HG03342 (cell line): ENCODE measurements at regions not wholly inside any gene's neighbourhood (a gene's known extent, or its start where the extent isn't known, plus 50 kb on each side); places are given as distances from the start of the nearest gene placed in this dataset.
"Not testable (repeated sequence)": the region's sequence is repeated elsewhere in the genome, so short reads cannot be mapped to it uniquely, and the experiment has no call there.

ENCODE experiments used
- ATAC-seq: cut with Tn5 transposase; IDR thresholded peaks from one replicate; pipeline ENCODE4 v1.9.1; 2021; ENCODE audit warnings: mild to moderate bottlenecking, moderate library complexity; ENCODE audit not compliant: unreplicated experiment

DNA sequence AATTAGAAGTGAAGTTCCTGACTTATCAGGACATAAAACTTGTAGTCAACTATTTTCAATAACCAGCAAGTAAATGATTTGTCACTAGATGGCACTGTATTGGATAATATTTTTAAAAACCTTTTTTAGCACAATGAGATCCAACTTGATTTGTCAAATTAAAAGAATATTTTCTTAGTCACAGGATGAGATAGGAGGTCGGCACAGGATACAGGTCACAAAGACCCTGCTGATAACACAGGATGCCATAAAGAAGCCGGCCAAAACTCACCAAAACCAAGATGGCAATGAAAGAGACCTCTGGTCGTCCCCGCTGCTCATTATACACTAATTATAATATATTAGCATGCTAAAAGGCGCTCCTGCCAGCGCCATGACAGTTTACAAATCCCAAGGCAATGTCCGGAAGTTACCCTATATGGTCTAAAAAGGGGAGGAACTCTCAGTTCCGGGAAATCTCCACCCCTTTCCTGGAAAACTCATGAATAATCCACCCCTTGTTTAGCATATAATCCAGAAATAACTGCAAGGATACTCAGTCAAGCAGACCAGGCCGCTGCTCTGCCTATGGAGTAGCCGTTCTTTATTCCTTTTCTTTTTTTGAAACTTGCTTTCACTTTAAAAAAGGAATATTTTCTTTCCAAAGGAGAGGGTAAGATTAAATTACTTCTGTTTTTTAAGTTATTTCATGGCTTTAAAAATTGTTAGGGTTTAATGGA is 255.7 kb upstream of the MKLN1 start:
- no peak for ATAC-seq

DNA sequence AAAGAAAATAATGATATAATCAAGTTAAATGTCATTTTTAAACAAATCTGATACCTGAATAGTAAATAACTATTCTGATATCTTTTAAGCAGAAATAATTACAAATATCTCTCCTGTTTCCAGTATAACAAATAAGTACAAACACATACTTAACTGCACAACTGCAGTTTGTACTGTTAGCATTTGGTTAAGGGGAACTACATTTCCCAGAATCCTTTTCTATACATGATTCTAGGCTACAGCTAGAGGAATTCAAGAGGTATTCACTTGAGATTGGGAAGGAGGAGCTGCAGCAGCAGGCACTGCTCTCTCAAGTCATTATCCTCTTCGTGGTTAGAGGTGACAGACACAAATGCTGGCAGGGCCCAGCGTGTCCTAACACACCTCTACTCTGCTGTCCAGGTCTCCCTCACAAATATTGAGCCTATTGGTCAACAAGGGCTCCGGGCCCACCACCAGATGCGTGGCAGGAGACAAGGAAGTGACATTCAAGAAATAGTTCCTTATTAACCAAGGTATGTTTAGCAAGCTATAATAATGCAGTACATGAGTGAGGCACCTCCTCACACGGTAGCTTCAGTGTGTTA is 255.1 kb upstream of the MKLN1 start:
- no peak for ATAC-seq

DNA sequence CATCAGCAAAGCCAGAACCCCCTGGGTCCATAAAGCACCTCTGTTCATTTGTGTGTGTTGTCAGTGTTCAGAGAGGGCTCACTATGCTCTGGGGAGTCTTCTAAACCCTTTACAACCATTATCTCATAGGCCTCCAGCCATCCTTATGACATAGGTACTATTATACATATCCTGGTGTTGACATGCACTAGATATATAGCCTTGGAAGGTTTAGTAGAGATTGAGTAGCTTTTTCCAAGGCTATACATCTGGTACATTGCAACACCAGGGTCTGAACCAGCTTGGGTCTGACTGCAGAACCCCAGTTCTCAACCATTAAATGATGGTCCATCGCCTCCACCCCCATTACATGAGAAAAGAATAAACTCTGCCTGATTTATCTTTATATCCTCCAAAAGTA is 253.6 kb upstream of the MKLN1 start:
- no peak for ATAC-seq

DNA sequence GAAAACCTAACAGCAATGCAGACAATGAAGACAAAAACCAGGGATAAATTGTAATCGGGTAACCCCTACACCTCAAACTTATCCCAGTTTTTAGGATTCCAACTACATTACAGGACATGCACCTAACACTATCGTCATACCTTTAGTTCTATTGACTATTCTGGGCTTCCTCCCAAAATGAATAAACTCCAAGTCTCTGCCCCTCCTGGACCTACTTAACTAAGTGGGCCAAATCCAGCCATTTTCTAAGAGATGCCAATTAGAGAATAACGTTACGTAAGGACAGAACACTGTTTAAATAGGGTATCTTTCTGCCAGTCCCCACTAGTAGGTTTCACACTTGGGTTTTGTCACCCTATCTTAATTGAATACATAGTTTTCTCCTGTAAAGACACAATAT is 253.1 kb upstream of the MKLN1 start:
- ATAC-seq = no peak

DNA sequence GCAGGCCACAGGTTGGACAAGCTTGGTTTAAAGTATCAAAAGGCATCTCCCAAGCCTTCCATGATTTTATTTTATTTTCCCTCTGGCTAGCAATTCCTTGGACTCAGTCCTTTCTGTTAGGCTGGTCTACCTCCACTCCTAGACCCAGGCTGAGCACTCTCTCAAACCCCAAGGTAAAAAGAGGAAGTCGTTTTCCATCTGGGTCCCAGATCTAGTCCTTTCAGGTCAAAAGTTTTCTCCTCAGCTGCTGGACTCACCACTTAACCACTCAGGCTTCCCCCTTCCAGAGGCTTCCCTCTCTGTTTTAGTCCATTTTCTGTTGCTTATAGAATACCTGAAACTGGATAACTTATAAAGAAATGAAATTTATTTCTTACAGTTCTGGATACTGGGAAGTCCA is 252.3 kb upstream of the MKLN1 start:
- no peak for ATAC-seq

DNA sequence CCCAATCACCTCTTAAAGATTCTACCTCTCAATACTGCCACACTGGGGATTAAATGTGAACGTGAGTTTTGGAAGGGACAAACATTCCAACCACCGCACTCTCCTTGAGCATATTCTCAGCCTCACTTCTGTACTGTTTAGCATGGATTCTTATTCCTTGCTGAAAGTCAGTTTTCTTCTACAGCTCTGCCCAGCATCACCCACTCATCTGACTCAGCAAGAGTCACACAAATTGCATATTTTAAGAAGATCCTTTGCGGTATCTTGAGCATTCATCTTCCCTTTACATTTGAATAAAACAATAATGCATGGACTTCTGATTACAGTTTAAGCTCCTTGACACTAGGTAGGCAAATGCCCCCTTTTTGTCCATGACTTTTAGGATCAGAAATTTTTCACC is 251.6 kb upstream of the MKLN1 start:
- ATAC-seq = no peak

DNA sequence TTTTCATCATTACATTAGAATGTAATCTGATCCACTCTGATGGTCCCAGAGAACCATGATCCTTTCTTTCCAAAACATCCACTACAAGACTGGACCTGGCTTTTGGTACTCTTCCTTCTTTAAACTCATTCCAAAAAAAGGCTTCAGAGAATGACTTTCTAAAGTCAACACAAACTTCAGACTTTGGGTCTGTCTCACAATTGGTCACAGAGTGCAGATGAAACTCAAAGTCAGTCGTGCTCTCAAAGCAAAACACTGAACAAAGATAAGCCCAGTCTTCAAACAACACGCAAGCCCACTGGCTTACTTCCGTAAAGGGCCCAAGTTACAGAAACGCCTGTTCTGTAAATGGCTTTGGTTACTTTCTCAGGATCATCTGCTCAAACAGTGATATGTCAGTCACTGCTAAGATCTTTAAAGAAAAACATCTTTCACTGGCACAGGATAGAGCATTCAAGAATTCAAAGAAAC is 250.9 kb upstream of the MKLN1 start:
- ATAC-seq = no peak

DNA sequence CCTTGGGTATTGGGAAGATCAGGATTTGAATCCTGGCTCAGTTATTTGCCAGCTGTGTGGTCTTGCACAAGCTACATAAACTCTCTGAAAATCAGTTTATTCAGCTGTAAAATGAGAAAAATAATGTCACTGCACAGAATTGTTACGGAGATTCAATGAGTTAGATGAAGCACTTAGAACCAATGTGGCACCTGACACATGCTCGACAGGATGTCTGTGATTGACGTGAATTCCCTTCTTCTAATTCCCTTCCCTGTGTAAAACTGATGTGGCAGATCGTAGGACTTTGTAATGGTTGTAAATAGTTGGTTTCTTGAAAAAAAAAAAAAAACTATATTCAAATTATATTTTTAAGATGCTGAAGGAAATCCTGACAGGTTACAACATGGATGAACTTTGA is 249.9 kb upstream of the MKLN1 start:
- no peak for ATAC-seq

DNA sequence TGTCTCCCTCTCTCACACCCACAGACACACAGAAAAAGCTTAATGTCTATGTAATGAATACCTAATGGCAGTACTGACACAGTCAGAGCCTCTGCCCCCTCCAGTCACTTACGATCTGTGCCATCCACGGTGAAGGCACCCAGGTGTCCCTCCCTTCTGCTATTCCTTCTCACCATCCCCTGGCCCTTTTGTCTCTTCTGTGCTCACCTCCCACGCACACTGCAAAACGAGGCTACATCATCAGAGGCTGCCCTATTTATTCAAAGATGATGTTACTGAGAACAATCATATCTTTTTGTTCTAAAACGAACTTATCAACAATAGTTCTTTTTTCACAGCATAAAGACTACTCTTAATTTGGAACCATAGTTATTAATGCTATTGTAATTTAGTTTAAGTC is 246.9 kb upstream of the MKLN1 start:
- no peak for ATAC-seq

DNA sequence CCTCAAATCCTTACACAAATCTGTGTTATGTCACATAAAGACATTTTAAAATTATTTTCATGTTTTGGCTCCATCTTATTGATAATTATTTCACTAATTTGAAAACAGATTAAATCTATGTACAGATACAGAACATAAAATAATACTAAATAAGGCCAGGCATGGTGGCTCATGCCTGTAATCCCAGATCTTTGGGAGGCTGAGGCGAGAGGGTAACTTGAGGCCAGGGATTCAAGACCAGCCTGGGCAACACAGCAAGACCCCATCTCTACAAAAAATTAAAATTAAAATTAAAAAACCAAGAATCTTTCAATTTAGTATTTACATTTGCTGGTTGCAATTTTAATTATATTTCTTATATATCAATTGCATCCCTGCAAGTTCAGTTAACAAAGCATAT is 246.4 kb upstream of the MKLN1 start:
- no peak for ATAC-seq

DNA sequence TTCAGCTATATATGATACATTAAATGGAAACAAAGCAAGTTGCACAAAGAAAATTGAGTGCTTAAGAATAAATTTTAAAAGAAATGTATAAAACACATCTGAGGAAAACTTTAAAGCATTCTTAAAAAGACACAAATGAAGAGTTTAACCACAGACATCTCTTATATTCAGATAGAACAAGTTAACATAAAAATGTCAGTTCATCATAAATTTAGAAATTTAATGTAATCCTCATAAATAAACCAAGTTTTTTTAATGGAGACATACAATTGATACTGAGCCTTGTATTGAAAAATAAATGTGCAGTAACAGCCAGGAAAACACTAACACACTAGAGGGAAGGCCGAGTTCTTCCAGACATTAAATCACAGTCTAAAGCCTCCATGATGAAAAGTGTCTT is 243.9 kb upstream of the MKLN1 start:
- no peak for ATAC-seq

DNA sequence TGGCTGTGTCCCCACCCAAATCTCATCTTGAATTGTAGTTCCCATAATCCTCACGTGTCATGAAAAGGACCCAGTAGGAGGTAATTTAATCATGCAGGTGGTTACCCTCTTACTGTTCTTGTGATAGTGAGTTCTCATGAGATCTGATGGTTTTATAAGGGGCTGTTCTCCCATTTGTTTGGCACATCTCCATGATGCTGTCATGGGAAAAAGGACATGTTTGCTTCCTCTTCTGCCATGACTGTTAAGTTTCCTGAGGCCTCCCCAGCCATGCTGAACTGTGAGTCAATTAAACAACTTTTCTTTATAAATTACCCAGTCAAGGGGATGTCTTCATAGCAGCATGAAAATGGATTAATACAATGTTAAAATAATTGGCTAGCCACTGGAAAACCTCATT is 243.3 kb upstream of the MKLN1 start:
- ATAC-seq = not testable (repeated sequence)

DNA sequence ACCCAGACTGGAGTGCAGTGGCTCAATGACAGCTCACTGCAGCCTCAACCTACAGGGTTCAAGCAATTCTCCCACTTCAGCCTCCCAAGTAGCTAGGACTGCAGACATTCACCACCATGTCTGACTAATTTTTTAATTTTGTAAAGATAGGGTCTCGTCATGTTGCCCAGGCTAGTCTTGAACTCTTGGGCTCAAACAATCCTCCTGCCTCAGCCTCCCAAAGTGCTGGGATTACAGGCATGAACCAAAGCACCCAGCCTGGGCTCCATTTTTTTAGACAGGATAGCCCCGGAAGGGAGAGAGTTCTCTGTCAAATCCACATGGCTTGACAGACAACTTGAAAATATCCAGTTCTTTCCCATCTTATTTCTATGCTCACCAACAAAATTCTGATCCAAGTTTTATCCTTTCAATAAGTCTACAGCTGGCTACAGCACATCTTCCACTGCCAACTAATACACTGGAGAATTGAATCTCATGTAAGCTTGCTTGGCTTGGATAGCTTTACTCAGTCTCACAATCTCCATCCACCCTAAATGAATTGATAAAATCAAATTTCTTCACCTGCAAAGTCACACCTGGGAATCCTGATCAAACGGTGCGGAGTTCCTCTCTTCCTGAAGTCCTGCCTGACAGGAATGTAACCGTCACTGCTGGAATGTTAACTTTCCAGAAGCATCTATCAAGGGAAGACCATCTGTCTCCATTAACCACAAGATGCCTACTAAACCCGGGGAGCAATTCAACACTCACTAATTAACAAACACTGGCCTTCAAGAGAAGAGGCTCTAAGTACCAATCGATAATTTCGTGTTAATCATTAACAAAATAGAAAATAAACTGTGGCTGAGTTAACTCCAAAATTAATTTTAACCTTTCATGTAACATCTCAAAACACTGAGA is 239.7 kb upstream of the MKLN1 start:
- ATAC-seq = no peak

DNA sequence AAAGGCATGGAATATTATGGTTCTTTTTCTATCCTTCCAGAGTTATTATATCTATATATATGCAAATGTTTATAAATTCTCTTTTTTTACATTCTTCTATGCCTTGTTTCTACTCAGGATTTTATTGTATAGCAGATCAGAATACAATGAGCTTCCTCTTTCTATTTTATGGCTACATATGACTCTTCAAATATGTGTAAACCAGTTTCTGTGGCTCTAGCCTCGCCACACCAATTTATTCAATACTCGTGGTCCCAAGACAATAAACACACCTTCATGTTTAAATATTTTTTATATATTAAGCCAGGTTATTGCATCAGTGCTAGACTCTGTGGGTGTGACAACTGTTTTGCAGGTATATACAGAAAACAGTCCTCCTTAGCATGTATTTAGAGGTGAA is 237.5 kb upstream of the MKLN1 start:
- ATAC-seq = no peak

DNA sequence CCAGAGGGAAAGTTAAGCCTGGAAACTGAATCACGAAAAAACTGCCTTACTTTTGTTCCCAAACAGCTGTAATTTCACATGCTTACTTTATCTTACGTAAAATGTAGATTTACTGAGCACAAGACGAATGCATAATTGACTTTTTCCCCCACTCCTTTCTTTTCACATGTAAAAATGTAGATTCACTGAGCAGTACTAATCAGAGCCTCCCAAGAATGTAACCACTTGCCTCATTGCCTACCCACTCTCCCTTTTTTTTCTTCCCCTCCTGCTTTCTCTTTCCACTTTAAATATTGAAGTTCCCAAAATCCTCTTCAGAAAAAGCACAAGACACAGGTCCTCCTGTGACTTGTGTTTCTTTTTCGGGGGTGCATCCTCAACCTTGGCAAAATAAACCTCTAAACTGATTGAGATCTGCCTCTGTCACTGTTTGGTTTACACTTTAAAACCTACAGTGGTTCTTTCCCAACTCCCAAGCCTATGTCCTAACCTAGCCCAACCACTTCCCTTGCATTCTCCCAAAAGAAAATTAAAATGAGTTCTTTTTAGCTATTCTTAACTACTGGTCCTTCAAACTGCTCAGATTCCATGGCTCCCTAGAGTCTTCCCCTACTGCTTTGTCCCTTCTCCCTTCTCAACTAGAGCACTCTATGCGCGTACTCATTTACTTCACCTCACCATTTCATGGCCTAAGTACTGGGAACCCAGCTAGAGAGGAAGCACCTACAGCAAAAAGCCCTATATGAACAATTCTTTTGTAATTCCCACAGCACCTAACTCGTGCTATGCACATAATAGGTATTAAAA is 236.6 kb upstream of the MKLN1 start:
- ATAC-seq = no peak

DNA sequence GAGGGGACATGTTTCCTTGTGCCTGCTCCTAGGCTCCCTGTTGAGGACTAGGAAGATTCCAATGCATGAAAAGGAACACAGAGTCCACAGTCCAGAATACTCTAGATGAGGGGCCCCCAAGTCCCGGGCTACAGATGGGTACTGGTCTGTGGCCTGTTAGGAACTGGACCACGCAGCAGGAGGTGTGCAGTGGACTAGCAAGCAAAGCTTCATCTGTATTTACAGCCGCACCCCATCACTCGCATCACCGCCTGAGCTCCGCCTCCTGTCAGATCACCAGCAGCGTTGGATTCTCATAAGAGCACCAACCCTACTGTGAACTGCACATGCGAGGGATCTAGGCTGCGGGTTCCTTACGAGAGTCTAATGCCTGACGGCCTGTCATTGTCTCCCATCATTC is 233.0 kb upstream of the MKLN1 start:
- no peak for ATAC-seq

DNA sequence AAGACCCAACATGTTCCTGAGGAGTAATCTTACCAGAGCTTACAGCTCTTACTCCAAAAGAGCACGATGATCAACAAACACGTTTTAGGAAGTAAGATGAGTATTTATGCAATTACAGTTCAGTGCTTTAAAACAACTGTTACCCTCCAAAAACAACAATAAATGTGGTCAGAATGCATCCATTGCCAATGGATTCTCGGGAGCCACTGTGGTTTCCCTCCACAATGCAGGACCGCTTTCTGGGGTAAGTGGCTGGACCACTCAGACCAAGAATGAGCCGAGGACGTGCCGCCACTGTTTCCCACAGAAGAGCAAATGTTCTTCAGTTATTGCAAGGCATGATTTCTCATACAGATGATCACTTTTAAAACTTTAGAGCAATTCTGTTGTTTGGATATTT is 232.3 kb upstream of the MKLN1 start:
- ATAC-seq = no peak

DNA sequence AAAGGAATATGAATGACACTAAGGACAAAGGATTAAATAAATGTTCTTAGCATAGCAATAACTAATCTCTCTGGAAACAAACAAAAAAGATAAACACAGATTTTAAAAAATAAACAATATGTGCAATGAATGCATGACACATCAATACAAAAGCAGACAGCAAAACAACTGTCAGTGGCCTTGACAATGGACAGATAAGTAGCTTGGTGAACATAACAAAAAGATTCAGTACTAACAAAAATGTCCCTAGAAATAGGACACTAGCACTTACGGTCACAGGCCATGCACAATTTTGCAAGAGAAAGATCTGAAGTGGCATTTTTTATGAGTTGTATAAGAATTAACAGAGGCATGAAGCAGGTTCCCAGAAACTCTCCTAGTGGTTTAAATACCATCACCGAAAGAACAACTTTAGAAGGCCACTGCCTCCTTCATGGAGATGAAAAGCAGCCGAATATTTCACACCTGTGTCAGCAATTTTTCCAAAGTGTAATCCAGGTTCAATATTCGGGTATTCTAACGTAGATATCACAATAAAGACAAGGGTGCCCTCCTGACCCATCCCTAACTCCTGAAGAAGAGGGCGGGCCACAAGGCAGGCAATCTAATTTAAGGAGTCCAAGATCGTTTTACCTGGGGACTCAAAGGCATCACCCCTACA is 231.3 kb upstream of the MKLN1 start:
- no peak for ATAC-seq

DNA sequence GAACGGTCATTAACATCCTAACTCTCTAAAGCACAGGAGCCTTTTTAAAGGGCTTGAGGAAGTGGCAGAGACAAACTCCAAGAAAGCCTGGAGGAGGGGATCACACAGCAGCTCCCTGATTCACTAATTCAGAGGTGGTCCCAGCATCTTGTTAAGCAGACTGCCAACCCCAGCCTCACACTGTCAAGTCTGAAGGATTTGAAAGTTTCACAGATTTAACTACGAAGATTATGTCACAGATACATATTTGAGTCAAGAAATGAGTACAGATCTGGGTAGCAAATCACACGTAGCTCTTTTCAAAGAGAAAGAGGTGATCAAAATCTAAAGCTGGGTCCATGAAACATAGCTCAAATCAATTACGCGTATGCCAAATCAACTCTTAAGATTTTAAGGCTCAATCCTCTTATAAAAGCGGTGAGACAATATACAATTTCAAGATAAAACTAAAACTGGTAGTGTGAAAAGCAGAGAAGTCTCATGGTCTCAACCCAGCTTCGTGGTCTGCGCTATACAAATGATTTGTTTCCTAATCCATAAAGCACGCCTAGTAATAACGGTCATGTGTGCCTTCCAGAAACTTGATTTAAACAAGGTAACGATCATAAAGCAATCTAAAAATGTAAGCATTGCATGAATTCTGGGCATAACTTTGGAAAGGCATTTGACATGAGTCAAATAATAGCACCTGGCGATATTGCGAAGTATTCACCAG is 229.9 kb upstream of the MKLN1 start:
- ATAC-seq = no peak

DNA sequence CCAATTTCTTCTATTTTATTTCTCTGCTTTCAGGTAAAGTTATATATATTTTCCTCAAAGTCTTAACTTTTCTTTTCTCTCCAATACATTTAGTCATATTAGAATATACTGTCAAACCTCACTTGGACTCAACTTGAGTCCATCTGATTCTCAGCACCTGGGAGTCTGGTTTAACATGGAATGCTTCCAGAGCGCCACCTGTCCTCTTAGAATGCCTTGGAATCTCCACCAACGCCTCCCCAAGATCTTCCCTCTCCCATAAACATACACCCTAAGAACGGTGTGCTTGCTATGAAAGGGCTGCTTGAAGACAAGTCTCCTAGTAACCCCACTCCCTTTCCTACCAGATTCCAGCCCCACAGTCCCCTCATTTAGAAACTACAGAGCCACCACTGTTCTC is 229.1 kb upstream of the MKLN1 start:
- no peak for ATAC-seq
